SK-N-SH treated with all-trans-retinoic acid at 6 μM for 48 hours (cell line): ENCODE measurements at regions not wholly inside any gene's neighbourhood (a gene's known extent, or its start where the extent isn't known, plus 50 kb on each side); places are given as distances from the start of the nearest gene placed in this dataset.

Source experiments
- BACH2 ChIP-seq: fragments of 250-450 bp; sonication (Bioruptor Pico); IDR thresholded peaks from 2 replicates; pipeline ENCODE4 v1.9.0; 2021; ENCODE audit warnings: mild to moderate bottlenecking, borderline replicate concordance
- TCF4 ChIP-seq: fragments of 250-450 bp; sonication (Bioruptor Pico); IDR thresholded peaks from 2 replicates; pipeline ENCODE4 v1.8.0; 2021; ENCODE audit warnings: mild to moderate bottlenecking, moderate library complexity, borderline replicate concordance
- ZNF565 ChIP-seq: fragments of 450-650 bp; formaldehyde crosslinking; conservative IDR thresholded peaks from 2 replicates; pipeline ENCODE4 v1.5.0; 2020; ENCODE audit warnings: low read depth, mild to moderate bottlenecking, moderate library complexity
- ZNF8 ChIP-seq: fragments of 450-650 bp; formaldehyde crosslinking; IDR thresholded peaks from 2 replicates; pipeline ENCODE4 v1.5.0; 2020; ENCODE audit warnings: mild to moderate bottlenecking, moderate library complexity
- TF ChIP-seq, protein P1 (sequence below): fragments of 250-450 bp; sonication (Bioruptor Pico); IDR thresholded peaks from 2 replicates; pipeline ENCODE4 v1.8.0; 2021; ENCODE audit warnings: low read depth, mild to moderate bottlenecking, moderate library complexity, borderline replicate concordance

DNA sequence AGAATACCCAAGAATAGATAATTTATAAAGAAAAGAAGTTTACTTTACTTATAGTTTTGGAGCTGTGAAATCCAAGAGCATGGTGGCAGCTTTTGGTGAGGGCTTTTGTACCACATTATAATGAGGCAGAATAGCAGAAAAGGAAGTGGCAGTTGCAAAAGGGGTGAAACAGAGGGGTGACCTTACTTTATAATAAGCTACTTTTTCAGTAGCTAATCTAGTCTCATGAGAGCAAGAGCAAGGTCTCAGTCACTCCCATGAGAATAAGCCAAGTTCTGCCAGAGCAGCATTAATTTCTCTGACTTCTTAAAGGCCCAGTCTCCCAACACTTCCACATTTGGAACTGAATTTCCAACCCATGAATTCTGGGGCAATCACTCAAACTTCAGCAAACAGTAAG, 502.0 kb downstream of the GBA3 start:
- TF ChIP-seq, protein P1, sequence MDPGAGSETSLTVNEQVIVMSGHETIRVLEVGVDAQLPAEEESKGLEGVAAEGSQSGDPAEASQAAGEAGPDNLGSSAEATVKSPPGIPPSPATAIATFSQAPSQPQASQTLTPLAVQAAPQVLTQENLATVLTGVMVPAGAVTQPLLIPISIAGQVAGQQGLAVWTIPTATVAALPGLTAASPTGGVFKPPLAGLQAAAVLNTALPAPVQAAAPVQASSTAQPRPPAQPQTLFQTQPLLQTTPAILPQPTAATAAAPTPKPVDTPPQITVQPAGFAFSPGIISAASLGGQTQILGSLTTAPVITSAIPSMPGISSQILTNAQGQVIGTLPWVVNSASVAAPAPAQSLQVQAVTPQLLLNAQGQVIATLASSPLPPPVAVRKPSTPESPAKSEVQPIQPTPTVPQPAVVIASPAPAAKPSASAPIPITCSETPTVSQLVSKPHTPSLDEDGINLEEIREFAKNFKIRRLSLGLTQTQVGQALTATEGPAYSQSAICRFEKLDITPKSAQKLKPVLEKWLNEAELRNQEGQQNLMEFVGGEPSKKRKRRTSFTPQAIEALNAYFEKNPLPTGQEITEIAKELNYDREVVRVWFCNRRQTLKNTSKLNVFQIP (CRISPR knock-in tag): no peak
- TF ChIP-seq BACH2 (CRISPR knock-in tag) (no peak), ZNF8 (CRISPR knock-in tag) (no peak), TCF4 (CRISPR knock-in tag) (no peak), ZNF565 (CRISPR knock-in tag) (no peak)
